GM12872 (cell line): ENCODE measurements at regions not wholly inside any gene's neighbourhood (a gene's known extent, or its start where the extent isn't known, plus 50 kb on each side); places are given as distances from the start of the nearest gene placed in this dataset.

ENCODE experiments used
- TF ChIP-seq, protein P1 (sequence below): IDR thresholded peaks from 3 replicates; pipeline ENCODE4 v1.5.1; 2011; ENCODE audit warnings: low read depth, mild to moderate bottlenecking, low read length, moderate library complexity; ENCODE audit not compliant: insufficient read depth

DNA sequence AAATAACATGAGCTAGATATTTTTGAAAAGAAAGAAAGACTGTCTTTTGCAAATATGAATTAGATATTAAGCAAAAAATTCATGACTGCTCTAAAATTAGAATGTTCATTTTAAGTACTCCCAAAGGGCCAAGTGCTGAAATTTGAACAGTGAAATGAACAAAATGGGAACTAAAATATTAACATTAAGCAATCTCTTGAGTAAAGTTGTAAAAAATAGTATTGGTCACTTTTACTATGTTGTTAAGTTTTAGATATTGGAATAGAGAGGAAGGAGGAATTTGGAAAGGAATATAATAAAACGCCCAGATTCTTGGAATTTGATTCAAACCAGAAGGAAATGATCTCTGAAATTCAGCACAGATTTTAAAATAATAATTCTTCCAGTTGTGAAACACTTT lies 125.9 kb upstream of the ANK2 start:
- TF ChIP-seq, protein P1, sequence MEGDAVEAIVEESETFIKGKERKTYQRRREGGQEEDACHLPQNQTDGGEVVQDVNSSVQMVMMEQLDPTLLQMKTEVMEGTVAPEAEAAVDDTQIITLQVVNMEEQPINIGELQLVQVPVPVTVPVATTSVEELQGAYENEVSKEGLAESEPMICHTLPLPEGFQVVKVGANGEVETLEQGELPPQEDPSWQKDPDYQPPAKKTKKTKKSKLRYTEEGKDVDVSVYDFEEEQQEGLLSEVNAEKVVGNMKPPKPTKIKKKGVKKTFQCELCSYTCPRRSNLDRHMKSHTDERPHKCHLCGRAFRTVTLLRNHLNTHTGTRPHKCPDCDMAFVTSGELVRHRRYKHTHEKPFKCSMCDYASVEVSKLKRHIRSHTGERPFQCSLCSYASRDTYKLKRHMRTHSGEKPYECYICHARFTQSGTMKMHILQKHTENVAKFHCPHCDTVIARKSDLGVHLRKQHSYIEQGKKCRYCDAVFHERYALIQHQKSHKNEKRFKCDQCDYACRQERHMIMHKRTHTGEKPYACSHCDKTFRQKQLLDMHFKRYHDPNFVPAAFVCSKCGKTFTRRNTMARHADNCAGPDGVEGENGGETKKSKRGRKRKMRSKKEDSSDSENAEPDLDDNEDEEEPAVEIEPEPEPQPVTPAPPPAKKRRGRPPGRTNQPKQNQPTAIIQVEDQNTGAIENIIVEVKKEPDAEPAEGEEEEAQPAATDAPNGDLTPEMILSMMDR: no peak

DNA sequence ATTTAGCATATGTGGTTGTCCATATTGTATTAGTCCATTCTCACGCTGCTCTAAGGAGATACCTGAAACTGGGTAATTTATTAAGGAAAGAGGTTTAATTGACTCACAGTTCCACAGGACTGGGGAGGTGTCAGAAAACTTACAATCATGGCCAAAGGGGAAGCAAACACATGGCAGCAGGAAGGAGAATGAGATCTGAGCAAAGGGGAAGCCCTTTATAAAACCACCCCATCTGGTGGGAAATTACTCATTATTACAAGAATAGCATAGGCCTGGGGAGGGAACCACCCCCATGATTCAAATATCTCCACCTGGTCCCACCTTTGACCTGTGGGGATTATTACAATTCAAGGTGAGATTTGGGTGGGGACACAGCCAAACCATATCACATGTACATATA lies 122.6 kb upstream of the ANK2 start:
- TF ChIP-seq, protein P1: no peak

DNA sequence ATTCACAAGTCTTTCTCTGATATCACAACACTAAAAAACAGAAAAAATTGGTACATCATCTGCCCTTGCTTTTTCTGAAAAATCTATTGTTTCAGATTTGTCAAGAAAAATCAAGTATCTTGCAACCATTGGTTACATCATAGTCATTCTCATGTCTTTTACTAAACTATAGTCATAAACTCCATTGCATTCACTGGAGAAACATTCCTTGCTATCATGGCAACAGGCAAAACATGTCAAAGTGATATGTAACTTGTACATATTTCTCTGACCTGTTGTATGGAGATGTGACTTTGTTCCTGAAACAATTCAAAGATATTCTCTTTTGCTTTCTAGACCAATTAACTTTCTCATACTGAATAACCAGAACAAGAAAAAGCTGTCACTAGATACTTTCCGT lies 121.9 kb upstream of the ANK2 start:
- TF ChIP-seq, protein P1: no peak

DNA sequence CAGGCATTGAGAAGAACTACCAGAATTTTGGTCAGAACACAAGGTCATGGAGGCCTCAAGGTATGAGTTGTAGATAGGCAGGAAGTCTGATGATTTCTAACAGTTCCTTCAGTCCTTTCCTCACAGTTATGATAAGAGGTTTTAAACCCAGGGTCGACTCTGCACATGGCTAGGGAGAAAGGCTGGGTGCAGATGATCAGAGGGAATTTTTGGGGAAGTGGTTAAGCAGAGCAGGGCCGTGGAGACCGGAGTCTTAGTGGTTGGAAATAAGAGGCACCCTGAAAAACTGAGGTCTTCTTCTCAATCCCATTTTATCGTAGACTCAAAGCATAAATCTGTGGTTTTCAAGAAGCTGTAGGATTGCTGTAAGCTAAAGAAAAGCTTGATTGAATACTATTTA lies 118.5 kb upstream of the ANK2 start:
- TF ChIP-seq, protein P1: no peak

DNA sequence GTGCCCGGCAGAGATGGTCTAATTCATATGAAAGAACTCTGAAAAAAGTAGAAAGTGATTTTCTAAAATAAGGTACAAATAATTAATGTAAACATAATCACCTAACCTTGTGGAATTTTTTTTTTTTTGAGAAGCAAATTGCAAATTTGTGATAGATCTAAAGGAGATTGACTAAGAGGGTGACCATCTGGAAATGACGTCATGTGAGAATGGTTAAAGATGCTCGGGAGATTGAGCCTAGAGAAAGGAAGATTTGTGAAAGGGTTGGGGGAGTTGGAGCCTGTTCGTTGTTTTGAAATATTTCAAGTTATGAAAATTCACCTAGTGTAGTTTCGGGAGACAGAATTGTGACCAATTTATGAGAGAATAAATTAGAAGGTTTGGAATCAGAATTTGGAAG lies 115.7 kb upstream of the ANK2 start:
- TF ChIP-seq, protein P1: no peak

DNA sequence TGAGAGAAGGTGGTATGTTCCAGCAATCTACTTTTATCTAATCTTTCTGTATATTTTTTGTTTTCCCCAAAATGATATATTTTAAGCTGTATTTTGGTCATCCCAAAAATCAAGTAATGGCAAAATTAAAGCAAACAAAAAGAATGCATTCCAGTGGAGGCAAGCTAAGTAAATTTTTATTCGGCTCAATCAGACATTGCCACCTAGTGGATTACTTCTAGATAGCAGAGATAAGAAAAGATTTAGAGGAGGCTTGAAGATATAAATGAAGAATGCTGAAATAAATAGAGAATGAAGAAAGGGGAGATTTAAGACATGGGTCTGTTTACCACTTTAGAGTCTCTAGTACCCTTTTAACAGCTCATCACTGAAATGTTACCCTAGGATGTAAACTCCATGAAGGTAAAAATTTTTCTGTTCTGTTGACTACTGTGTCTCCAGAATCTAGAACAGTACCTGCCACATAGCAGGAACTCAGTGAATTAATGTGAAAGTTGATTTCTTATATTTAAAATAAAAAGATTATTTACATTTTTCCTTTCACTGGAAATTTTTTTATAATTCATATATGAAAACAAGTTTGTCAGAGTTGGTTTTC lies 110.9 kb upstream of the ANK2 start:
- TF ChIP-seq, protein P1: peak; percentile 54; the same call in 2 of the 3 replicates

DNA sequence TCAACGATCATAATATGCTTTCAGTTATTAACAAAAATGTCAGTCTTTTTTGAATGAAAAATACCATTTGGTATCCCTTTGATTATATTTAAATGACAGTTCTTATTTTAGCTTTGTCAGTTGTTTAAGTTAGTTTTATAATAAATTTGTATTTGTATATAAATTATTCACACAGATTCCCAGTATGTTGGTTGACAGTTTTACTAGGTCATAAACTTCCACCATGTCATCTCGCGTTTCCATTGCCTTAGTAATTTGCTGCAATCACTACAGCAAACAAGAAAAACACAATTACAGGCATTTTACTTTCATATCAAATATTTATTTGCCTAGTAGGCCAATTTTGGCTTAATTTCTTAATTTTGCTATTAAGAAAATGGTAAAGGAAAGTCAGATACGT lies 109.6 kb upstream of the ANK2 start:
- TF ChIP-seq, protein P1: no peak
